Right renal cortex interstitium (tissue), 3 donors: ENCODE measurements at regions not wholly inside any gene's neighbourhood (a gene's known extent, or its start where the extent isn't known, plus 50 kb on each side); places are given as distances from the start of the nearest gene placed in this dataset.
"Not testable (repeated sequence)": the region's sequence is repeated elsewhere in the genome, so short reads cannot be mapped to it uniquely, and the experiment has no call there.

Source experiments
- DNase-seq, 3 donors: peaks; one replicate each; pipeline ENCODE4 v3.0.0-alpha.2; 2013; ENCODE audit warnings: low read depth in 3 of 3, low spot score in 2 of 3

DNA sequence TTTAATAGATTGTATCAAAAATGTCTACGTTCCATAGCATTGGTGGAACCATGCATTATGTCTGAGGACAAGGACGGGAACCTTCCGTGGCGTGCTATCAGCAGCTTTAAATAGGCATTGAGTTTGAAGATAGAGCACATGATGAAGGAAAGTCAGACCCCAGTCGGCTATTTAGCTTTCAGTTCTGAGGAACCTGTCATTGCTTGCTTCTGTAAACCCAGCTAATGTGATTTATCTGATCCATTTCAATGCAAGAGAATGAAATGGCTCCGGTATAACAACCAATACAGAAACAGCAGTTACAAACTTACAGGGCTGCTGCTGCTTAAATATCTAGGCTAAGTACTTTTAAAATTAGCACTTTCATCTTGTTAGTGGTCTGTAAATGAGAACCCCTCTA is 503.3 kb downstream of the RNF144A start:
- no peak for DNase-seq

DNA sequence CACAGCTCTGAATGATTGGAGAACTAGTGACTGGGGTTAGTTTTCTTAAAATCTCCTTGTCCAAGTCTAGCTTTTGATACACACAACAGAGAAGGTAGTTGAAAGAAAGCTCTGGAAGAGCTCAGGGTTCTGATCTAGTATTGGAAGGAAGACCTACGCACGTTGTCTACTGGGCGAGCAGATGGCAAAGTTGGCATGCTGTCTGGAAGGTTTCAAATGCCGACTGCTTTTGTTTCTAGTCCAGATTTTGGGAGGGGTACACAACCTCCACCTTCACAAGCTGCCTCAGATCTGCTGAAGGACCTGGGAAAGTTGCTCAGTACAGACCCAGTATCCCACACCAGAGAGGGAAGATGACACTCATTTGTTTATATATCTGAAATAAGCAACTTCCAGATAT is 507.3 kb downstream of the RNF144A start:
- no peak for DNase-seq

- DNase-seq: peak in 2 of 3 donors; percentile 48 to 62
Observed at GRCh38 chr2:7427293-7428060, 510.3 kb downstream of the RNF144A start.

DNA sequence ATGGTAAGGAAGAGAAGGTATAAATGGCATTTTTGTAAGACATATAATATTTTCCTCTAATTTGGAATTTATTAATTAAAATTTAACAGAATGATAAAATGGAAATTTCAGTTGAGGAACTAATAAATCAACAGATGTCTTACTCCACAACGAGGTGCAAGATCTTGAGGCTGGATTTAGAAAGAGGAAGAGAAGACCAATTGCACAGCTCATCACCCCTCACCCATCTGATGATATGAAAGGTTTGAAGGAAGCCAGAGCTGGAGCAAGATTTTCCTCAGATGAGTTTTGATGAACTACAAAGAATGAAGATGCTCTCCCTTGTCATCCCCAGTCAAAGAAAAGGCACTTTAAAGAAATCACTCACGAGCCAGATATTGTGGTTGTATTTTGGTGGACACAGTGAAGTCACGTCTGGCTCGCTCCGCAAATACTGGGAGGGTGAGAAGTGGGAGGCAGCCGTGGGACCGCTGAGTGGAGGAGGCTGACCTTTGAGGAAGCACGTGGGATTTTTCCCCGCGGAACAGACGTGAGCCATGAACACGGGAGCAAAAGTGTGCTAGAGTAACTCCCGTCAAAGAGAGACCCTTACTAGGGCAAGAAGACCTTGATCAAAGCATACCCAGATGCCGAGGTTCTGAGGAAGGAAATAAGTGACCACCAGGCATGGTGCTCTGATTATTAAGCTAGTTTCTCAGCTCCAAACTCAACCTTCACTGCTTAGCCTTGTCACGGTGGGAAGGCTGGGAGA is 511.4 kb downstream of the RNF144A start:
- DNase-seq: no peak

GRCh38 chr2:7429733-7430132 is 512.5 kb downstream of the RNF144A start:
- DNase-seq: no peak

DNA sequence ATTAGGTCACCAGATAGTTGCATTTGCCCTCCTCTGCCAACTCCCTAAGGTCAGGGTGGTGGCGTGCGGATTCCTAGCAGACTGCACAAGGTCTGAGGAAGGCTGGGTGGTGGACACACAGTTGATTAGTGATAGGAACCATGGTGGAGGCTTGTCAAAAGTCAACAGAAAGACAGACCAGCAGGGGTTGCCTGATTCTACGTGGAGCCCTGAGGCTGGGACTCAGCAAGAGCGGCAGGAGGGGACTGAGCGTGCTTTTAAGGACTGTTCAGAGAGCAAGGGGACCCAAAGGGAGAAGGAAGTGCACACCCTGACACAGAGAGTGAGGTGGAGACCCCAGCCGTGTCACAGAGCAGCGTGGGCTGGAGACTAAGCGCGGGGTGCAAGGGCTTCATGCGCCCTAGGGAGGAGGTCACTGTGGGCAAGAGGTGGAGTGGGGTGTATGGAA is 513.2 kb downstream of the RNF144A start:
- DNase-seq: no peak

DNA sequence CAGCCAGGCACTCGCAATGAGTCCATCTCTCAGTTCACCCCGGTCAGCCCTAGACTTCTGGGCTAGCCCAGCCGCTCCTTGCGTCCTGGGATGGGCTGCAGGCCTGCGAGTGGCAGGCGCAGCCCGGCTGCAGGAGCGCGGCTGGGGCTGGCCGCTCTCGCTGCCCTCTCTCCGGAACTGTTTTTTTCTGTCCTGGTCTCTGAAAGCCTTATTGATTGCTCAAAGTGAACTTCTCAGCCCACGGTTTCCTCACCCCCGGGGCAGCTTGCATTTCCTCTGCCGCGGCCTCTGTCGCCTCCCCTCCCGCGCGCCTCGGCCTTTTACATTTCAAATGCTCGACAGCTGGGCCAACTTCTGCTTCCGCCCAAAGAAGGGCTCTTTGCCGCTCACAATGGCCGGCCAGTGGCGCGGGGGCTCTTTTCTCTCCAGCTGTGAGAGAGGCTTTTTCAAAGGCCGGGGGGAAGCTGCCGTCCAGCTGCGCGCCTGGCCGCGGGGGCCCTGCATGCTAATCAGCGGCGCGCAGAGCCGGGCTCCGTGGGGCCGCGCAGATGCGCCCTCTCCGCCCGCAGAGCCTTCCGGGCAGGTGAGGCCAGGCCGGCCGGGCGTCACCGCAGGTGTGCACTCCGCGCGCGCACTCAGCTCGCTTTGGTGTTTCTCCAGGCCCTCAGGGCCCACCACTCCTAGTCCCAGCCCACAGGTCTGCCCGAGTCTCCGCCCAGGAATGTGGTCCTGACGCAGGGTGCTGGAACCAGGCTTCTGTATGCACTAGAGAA is 513.8 kb downstream of the RNF144A start:
- peak in 1 of 3 donors; percentile 23 for DNase-seq

- no peak for DNase-seq
Observed at GRCh38 chr2:7432436-7432835, 515.2 kb downstream of the RNF144A start.

DNA sequence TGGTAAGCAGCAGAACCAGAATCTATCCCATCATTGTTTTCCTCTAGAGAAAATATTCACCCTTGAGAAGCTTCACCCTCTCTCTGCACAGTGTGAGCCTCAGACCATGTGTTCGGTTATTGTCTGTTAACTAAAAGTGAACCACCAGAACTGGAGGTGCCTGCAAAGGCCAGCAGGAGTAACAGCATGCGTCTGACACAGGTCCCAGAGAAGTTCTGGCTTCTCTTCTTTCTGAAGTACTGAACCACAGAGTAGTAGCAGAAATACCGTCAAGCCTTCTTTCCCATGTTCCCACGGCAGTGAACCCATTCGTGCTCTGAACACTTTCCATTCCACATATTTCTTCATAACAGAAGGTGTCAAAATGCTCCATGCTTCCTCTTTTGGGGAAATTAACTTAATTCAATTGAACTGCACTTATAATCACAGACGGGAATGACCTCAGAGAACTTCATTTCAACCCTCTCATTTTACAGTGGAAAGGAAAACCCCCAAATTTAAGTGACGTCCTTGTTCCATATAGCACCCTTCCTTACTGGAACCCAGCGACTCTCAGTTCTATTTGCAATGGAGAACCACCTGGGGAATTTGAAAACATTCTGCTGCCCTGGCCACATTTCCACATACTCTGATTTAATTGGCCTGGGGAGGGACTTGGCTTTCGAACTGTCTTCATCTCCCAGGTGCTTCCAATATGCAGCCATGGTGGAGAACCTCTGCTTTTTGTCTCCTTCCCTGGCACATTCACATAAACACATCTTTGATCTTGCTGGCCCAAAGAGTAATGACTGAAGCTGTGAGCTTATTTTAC is 519.1 kb downstream of the RNF144A start:
- DNase-seq: no peak

- DNase-seq: no peak
Observed at GRCh38 chr2:7437141-7437540, 519.9 kb downstream of the RNF144A start.

DNA sequence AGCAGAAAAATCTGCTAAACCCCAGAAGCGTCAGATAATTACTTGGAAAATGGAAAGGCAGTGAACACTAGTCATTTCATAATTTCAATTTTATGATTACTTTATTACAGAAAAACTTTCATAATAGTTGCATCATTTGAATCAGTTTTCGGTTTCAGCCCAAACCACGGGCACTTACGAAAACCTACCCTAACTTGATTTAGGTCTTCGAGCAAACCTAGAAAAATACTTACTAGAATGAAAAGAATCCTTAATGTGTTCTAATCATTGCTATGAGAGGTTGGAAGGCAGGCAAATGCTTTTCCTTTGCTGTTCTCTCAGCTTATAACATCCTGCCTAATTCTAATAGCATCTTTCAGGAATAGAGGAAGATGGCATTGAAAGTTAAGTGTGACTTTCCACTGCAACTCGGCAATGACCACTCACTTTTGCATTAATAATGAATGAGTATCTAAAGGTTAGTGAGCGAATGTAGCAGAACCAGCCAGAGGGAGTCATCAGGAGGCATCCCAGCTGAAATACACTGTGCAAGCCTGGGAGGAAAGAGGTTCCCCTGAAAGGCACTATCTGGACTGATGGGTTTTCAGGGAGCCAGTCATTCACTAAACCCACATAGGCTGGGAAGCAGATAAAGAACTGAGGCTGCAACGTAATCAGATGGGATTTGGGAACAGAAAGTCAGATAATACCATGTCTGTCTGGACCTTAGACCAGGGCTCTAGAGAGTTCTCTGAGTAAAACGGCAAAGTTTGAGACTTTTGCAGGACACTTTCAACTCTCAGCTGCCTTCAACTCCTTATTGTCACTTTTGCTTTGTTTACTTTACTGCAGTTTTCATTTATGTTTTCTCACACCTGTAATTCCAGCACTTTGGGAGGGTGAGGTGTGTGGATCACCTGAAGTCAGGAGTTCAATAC is 520.8 kb downstream of the RNF144A start:
- no peak for DNase-seq

GRCh38 chr2:7438855-7439254 is 521.6 kb downstream of the RNF144A start:
- no peak for DNase-seq

DNA sequence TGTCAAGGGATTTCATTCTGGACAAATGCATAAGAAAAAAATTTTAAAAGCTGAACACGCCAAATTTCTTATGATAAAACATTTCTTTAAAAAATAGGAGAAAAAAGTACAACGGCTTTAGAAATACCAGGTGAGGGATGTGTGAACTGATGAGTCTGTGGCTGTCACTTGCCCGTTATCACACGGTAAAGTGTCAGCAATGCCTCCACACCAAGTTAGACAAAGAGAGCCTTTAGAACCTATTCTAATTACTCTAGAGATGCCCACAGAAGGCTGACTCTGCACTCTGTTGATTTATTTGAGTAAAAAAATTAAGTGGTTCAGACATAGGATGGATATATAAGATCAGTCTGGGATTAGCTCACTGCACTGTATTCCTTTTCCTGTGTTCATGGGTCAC is 523.8 kb downstream of the RNF144A start:
- DNase-seq: no peak

DNA sequence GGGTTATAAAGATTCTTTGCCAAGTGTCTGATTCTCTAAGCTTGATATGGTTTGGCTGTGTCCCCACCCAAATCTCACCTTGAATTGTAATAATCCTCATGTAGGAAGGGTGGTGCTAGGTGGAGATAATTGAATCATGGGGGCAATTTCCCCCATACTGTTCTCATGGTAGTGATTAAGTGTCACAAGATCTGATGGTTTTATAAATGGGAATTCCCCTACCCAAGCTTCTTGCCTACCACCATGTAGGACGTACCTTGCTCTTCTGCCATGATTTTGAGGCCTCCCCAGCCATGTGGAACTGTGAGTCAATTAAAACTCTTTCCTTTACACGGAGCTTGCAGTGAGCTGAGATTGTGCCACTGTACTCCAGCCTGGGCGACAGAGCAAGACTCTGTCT is 524.6 kb downstream of the RNF144A start:
- DNase-seq: not testable (repeated sequence)

DNA sequence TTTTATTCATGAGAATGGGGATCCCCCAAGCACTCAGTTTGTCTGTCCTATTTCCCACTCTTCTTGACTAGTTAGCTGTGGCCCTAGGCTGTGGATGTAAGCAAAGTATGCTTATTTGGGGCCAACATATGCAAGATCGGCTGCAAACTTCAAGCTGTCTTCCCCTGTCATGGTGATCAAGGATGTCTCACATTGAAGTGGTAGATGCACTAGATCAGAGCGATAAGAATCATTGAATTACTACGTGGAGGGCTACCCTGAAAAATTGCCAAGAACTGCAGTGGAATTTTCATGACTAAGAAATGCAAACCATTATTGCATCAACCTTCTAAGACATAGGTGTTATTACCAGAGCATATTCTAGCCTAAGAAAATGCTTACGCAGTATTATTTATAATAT is 527.4 kb downstream of the RNF144A start:
- no peak for DNase-seq

GRCh38 chr2:7448578-7449264 is 531.5 kb downstream of the RNF144A start:
- DNase-seq: no peak

DNA sequence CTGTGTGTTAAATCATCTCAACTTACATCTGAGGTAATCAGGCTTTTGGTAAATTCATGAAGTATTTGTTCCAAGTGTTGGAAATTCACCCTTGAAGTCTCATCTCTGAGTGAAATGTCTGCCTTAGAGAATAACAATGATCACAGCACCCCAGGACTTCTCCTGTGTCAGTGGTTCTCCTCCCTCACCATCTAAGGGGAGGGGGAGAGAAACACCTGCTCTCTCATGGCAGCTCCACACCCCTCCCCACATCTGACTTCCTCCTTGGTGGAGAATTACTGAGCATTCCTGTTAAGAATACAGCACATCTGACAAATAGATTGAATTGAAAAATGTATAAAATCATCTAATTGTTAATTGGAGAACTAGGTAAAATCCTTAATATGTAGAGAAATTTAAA is 532.1 kb downstream of the RNF144A start:
- DNase-seq: no peak

DNA sequence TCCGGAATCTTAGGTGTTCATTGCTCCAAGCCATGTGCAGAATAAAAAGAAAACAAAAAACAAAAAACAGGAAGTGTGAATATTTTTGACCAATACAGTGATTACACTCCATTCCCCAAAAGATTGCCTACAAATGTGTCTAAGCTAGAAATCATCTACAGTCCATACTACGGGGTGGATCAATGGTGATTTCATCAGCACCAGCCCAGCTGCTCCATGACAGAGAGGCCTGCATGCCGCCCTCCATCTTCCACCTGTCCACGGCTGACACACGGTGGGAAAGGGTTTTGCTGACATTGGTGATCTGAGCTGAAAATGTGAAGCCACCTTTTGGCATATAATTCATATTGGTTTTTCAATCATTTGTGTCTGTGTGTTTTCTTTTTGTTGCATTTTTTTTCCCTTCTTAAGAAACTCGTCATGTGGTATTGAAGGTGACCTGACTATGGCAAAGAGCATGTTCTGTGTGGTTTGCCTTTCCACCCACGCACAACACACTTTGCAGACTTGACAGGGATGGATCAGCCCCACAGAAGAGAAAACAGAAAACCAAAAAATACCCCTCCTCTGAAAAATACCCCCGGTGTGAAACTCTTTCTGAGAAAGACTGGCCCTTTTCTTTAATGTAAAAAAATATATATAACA is 533.1 kb downstream of the RNF144A start:
- DNase-seq: no peak

GRCh38 chr2:7450833-7451190 is 533.6 kb downstream of the RNF144A start:
- DNase-seq: no peak
